Prostate gland (tissue), 2 donors: ENCODE measurements at regions not wholly inside any gene's neighbourhood (a gene's known extent, or its start where the extent isn't known, plus 50 kb on each side); places are given as distances from the start of the nearest gene placed in this dataset.

Experiments used
- DNase-seq: peaks from one replicate; pipeline ENCODE4 v3.0.0-alpha.2; 2019; ENCODE audit warnings: low spot score
- H3K27ac ChIP-seq, 2 donors: fragments of 200-600 bp; sonication (generic); 2 replicates each; pipeline ENCODE4 v1.5.1; 2017 to 2019
- H3K27me3 ChIP-seq: fragments of 200-600 bp; sonication (generic); replicated peaks from 2 replicates; pipeline ENCODE4 v1.5.1; 2019; ENCODE audit not compliant: insufficient read depth
- H3K36me3 ChIP-seq, 2 donors: fragments of 200-600 bp; sonication (generic); 1 replicate in 1 of 2; 2 replicates in 1 of 2; pipeline versions ENCODE4 v1.5.1 to v1.8.1; 2017 to 2019
- H3K4me1 ChIP-seq: fragments of 200-600 bp; sonication (generic); replicated peaks from 2 replicates; pipeline ENCODE4 v1.5.1; 2019
- H3K4me3 ChIP-seq, 2 donors: fragments of 200-600 bp; sonication (generic); 2 replicates each; pipeline ENCODE4 v1.5.1; 2017 to 2019
- H3K9me3 ChIP-seq: fragments of 200-600 bp; sonication (generic); 2 replicates; pipeline ENCODE4 v1.5.1; 2017
- CTCF ChIP-seq, 4 experiments: fragments of 200-600 bp in 2 of 4; fragments of 450-650 bp in 2 of 4; sonication (generic) in 2 of 4; IDR thresholded peaks; 1 replicate in 3 of 4; 2 replicates in 1 of 4; pipeline ENCODE4 v1.5.1; 2016 to 2019; ENCODE audit warnings: antibody characterized with exemption in 4 of 4, mild to moderate bottlenecking in 2 of 4, moderate library complexity in 2 of 4
- POLR2A ChIP-seq: fragments of 450-650 bp; IDR thresholded peaks from one replicate; pipeline ENCODE4 v1.6.1; 2016; ENCODE audit warnings: antibody characterized with exemption, mild to moderate bottlenecking
- POLR2AphosphoS5 ChIP-seq: sonication (generic); formaldehyde crosslinking; IDR thresholded peaks from one replicate; pipeline ENCODE4 v1.6.1; 2017; ENCODE audit warnings: antibody characterized with exemption
- WGBS: methylation state at CpG from one replicate; pipeline ENCODE4 v1.1.5; 2018; 5-methylcytosine and 5-hydroxymethylcytosine counted together
- intact Hi-C: fragments of 100-400 bp; cut with DNase I; formaldehyde crosslinking; loops from one replicate; pipeline ENCODE4 v1.14.2; 2022

GRCh38 chr4:85152480-85152879 is 186.0 kb upstream of the WDFY3 start:
- H3K4me1 ChIP-seq = no peaks in the 10 kb centered on the region
- WGBS = 88% methylated on average over 3 of the region's 3 CpGs
- no peaks in the 10 kb centered on the region for H3K27me3 ChIP-seq

GRCh38 chr4:85153221-85153620 is 186.7 kb upstream of the WDFY3 start:
- Histone ChIP-seq H3K27me3 (no peaks in the 10 kb centered on the region), H3K4me1 (no peaks in the 10 kb centered on the region), H3K9me3 (no peaks in the 10 kb centered on the region), H3K36me3 (no peaks in the 10 kb centered on the region), H3K27ac (no peak overlapping the region), H3K4me3 (no peak overlapping the region)
- no peak for DNase-seq
- TF ChIP-seq POLR2AphosphoS5 (no peak), CTCF (IDR thresholded peaks at IDR 0.05) (no peak), POLR2A (no peak)
- intact Hi-C loops = no loop called here
- WGBS = 90% methylated on average over 1 of the region's 1 CpG

More at GRCh38 chr4:85152480-85152879, 186.0 kb upstream of the WDFY3 start:
- intact Hi-C loops = no loop called here
- no peak for DNase-seq
- H3K27ac ChIP-seq = no peak overlapping the region
- H3K9me3 ChIP-seq = no peaks in the 10 kb centered on the region
- no peak overlapping the region for H3K4me3 ChIP-seq
- no peaks in the 10 kb centered on the region for H3K36me3 ChIP-seq
- no peak for TF ChIP-seq POLR2A
- TF ChIP-seq CTCF (IDR thresholded peaks at IDR 0.05) = no peak
- no peak for TF ChIP-seq POLR2AphosphoS5

- Histone ChIP-seq H3K4me1 (no peaks in the 10 kb centered on the region), H3K9me3 (no peaks in the 10 kb centered on the region), H3K36me3 (no peaks in the 10 kb centered on the region), H3K4me3 (no peak overlapping the region), H3K27ac (no peak overlapping the region), H3K27me3 (no peaks in the 10 kb centered on the region)
- intact Hi-C loops = no loop called here
- 74% methylated on average over 1 of the region's 1 CpG for WGBS
- TF ChIP-seq CTCF (IDR thresholded peaks at IDR 0.05) (no peak), POLR2AphosphoS5 (no peak), POLR2A (no peak)
- no peak for DNase-seq
Observed at GRCh38 chr4:85154591-85154990, 188.1 kb upstream of the WDFY3 start.

GRCh38 chr4:85165808-85166207 is 199.3 kb upstream of the WDFY3 start:
- intact Hi-C loops = no loop called here
- Histone ChIP-seq H3K36me3 (no peaks in the 10 kb centered on the region), H3K27ac (no peak overlapping the region), H3K27me3 (no peaks in the 10 kb centered on the region), H3K4me3 (no peak overlapping the region), H3K9me3 (no peaks in the 10 kb centered on the region), H3K4me1 (no peaks in the 10 kb centered on the region)
- no peak for TF ChIP-seq CTCF (IDR thresholded peaks at IDR 0.05)
- no peak for TF ChIP-seq POLR2A
- TF ChIP-seq POLR2AphosphoS5 = no peak
- DNase-seq = no peak
- 76% methylated on average over 2 of the region's 2 CpGs for WGBS

- DNase-seq = no peak
- intact Hi-C loops = no loop called here
- H3K27me3 ChIP-seq = no peaks in the 10 kb centered on the region
- WGBS = 31% methylated on average over 3 of the region's 3 CpGs
- no peaks in the 10 kb centered on the region for H3K36me3 ChIP-seq
- H3K9me3 ChIP-seq = no peaks in the 10 kb centered on the region
- TF ChIP-seq CTCF (IDR thresholded peaks at IDR 0.05) (no peak), POLR2A (no peak), POLR2AphosphoS5 (no peak)
- no peak overlapping the region for H3K4me3 ChIP-seq
- H3K4me1 ChIP-seq = no peaks in the 10 kb centered on the region
- H3K27ac ChIP-seq = no peak overlapping the region
Observed at GRCh38 chr4:85166318-85166717, 199.8 kb upstream of the WDFY3 start.
